NCI-H1694 treated with DMSO at 0.1 percent for 48 hours (cell line): ENCODE measurements at regions not wholly inside any gene's neighbourhood (a gene's known extent, or its start where the extent isn't known, plus 50 kb on each side); places are given as distances from the start of the nearest gene placed in this dataset.

Experiments used
- DNase-seq: peaks from one replicate; lab custom pipeline; 2025; lab: John Stamatoyannopoulos, UW

GRCh38 chr2:111695441-111696007 lies 188.5 kb downstream of the ANAPC1 start:
- DNase-seq, result no peak

GRCh38 chr2:111696226-111696625 lies 187.8 kb downstream of the ANAPC1 start:
- DNase-seq, result no peak

- no peak for DNase-seq
Observed at GRCh38 chr2:111697560-111697959, 186.4 kb downstream of the ANAPC1 start.

- DNase-seq, result no peak
Observed at GRCh38 chr2:111698089-111698488, 185.9 kb downstream of the ANAPC1 start.

GRCh38 chr2:111698743-111699554 lies 185.0 kb downstream of the ANAPC1 start:
- peak; percentile 89 for DNase-seq

- no peak for DNase-seq
Observed at GRCh38 chr2:111701266-111701665, 182.7 kb downstream of the ANAPC1 start.

GRCh38 chr2:111701798-111702118 lies 182.2 kb downstream of the ANAPC1 start:
- DNase-seq, result no peak

- peak; percentile 35 for DNase-seq
Observed at GRCh38 chr2:111702119-111702803, 181.7 kb downstream of the ANAPC1 start.

- DNase-seq, result no peak
Observed at GRCh38 chr2:111702804-111703196, 181.2 kb downstream of the ANAPC1 start.

- DNase-seq, result no peak
Observed at GRCh38 chr2:111703759-111704158, 180.2 kb downstream of the ANAPC1 start.

- no peak for DNase-seq
Observed at GRCh38 chr2:111704246-111704645, 179.7 kb downstream of the ANAPC1 start.

GRCh38 chr2:111705239-111705638 lies 178.8 kb downstream of the ANAPC1 start:
- no peak for DNase-seq

GRCh38 chr2:111705711-111706336 lies 178.2 kb downstream of the ANAPC1 start:
- no peak for DNase-seq

- no peak for DNase-seq
Observed at GRCh38 chr2:111706481-111707001, 177.5 kb downstream of the ANAPC1 start.

GRCh38 chr2:111707700-111708099 lies 176.3 kb downstream of the ANAPC1 start:
- DNase-seq, result no peak

GRCh38 chr2:111708476-111709180 lies 175.4 kb downstream of the ANAPC1 start:
- DNase-seq, result no peak

- DNase-seq, result no peak
Observed at GRCh38 chr2:111709321-111709720, 174.7 kb downstream of the ANAPC1 start.

GRCh38 chr2:111710085-111710484 lies 173.9 kb downstream of the ANAPC1 start:
- no peak for DNase-seq

GRCh38 chr2:111710613-111711012 lies 173.4 kb downstream of the ANAPC1 start:
- DNase-seq, result no peak

- no peak for DNase-seq
Observed at GRCh38 chr2:111711270-111711669, 172.7 kb downstream of the ANAPC1 start.

GRCh38 chr2:111712361-111712760 lies 171.6 kb downstream of the ANAPC1 start:
- no peak for DNase-seq

- DNase-seq, result no peak
Observed at GRCh38 chr2:111712940-111713515, 171.0 kb downstream of the ANAPC1 start.
